Progenitor cell of endocrine pancreas (in vitro differentiated cells): ENCODE measurements at regions not wholly inside any gene's neighbourhood (a gene's known extent, or its start where the extent isn't known, plus 50 kb on each side); places are given as distances from the start of the nearest gene placed in this dataset.
A peak's percentile ranks its signal among the peaks of the same experiment; 100 is the strongest.

Source experiments
- DNase-seq: peaks from one replicate; pipeline ENCODE4 v3.0.0; 2021; ENCODE audit warnings: low spot score; ENCODE audit not compliant: unreplicated experiment
- H3K27ac Mint-ChIP-seq: 2 replicates; pipeline ENCODE4 v1.8.0; 2021; ENCODE audit warnings: mild to moderate bottlenecking, moderate library complexity, mixed read lengths
- H3K27me3 Mint-ChIP-seq: 2 replicates; pipeline ENCODE4 v1.8.0; 2021; ENCODE audit warnings: mixed read lengths
- H3K36me3 Mint-ChIP-seq: 2 replicates; pipeline ENCODE4 v1.8.0; 2022; ENCODE audit warnings: mixed read lengths; ENCODE audit not compliant: insufficient read depth
- H3K4me1 Mint-ChIP-seq: 2 replicates; pipeline ENCODE4 v1.8.0; 2021; ENCODE audit warnings: low read depth, mixed read lengths
- H3K4me3 Mint-ChIP-seq: 2 replicates; pipeline ENCODE4 v1.8.0; 2021; ENCODE audit warnings: low read depth, mild to moderate bottlenecking, moderate library complexity, mixed read lengths
- H3K9me3 Mint-ChIP-seq: 2 replicates; pipeline ENCODE4 v1.8.0; 2021; ENCODE audit warnings: low read depth, mixed read lengths
- CTCF ChIP-seq: fragments of 200-600 bp; sonication (generic); IDR thresholded peaks from one replicate; pipeline ENCODE4 v1.5.0; 2021; ENCODE audit warnings: antibody characterized with exemption, mild to moderate bottlenecking; ENCODE audit not compliant: unreplicated experiment

- no peak for TF ChIP-seq CTCF
- H3K27ac Mint-ChIP-seq, result no peak overlapping the region
- H3K4me3 Mint-ChIP-seq, result no peak overlapping the region
- H3K36me3 Mint-ChIP-seq, result no peaks in the 10 kb centered on the region
- peaks cover 53% of the 10 kb centered on the region for H3K27me3 Mint-ChIP-seq
- DNase-seq, result no peak
- peaks cover 19% of the 10 kb centered on the region for H3K4me1 Mint-ChIP-seq
- no peaks in the 10 kb centered on the region for H3K9me3 Mint-ChIP-seq
These were observed 133.9 kb downstream of the ZNF281 start for GRCh38 chr1:200275816-200276453.

- peaks cover 57% of the 10 kb centered on the region for H3K27me3 Mint-ChIP-seq
- H3K9me3 Mint-ChIP-seq, result no peaks in the 10 kb centered on the region
- TF ChIP-seq CTCF, result no peak
- H3K36me3 Mint-ChIP-seq, result no peaks in the 10 kb centered on the region
- H3K27ac Mint-ChIP-seq, result peak overlapping the region; percentile 31
- peak overlapping the region; percentile 32 for H3K4me3 Mint-ChIP-seq
- peaks cover 19% of the 10 kb centered on the region for H3K4me1 Mint-ChIP-seq
- DNase-seq, result no peak
These were observed 134.4 kb downstream of the ZNF281 start for GRCh38 chr1:200275415-200275814.

- H3K27ac Mint-ChIP-seq, result no peak overlapping the region
- no peaks in the 10 kb centered on the region for H3K9me3 Mint-ChIP-seq
- no peak overlapping the region for H3K4me3 Mint-ChIP-seq
- no peak for DNase-seq
- H3K27me3 Mint-ChIP-seq, result peaks cover 62% of the 10 kb centered on the region
- peaks cover 19% of the 10 kb centered on the region for H3K4me1 Mint-ChIP-seq
- H3K36me3 Mint-ChIP-seq, result no peaks in the 10 kb centered on the region
- TF ChIP-seq CTCF, result no peak
These were observed 135.7 kb downstream of the ZNF281 start for GRCh38 chr1:200274116-200274515.

- Mint-ChIP-seq H3K9me3 (no peaks in the 10 kb centered on the region), H3K4me1 (peaks cover 19% of the 10 kb centered on the region), H3K27me3 (peaks cover 58% of the 10 kb centered on the region), H3K4me3 (no peak overlapping the region), H3K27ac (no peak overlapping the region), H3K36me3 (no peaks in the 10 kb centered on the region)
- TF ChIP-seq CTCF, result no peak
- no peak for DNase-seq
These were observed 137.3 kb downstream of the ZNF281 start for GRCh38 chr1:200272481-200273068.

GRCh38 chr1:200269256-200269655 is 140.6 kb downstream of the ZNF281 start:
- Mint-ChIP-seq H3K9me3 (no peaks in the 10 kb centered on the region), H3K4me3 (no peak overlapping the region), H3K27ac (no peak overlapping the region), H3K36me3 (no peaks in the 10 kb centered on the region), H3K4me1 (peaks cover 3% of the 10 kb centered on the region), H3K27me3 (peaks cover 51% of the 10 kb centered on the region)
- no peak for TF ChIP-seq CTCF
- DNase-seq, result no peak
